Neural progenitor cell (in vitro differentiated cells): ENCODE measurements at regions not wholly inside any gene's neighbourhood (a gene's known extent, or its start where the extent isn't known, plus 50 kb on each side); places are given as distances from the start of the nearest gene placed in this dataset.

ENCODE experiments used
- DNase-seq: peaks from one replicate; pipeline ENCODE4 v3.0.0-alpha.2; 2016; ENCODE audit warnings: low spot score
- H2AFZ ChIP-seq: fragments of 200-600 bp; sonication (generic); replicated peaks from 2 replicates; pipeline ENCODE4 v1.6.1; 2016; ENCODE audit warnings: antibody characterized with exemption
- H3F3A ChIP-seq: fragments of 200-600 bp; sonication (generic); 2 replicates; pipeline ENCODE4 v1.6.1; 2016; ENCODE audit warnings: antibody characterized with exemption, low read depth
- H3K27ac ChIP-seq: fragments of 200-600 bp; sonication (generic); 2 replicates; pipeline ENCODE4 v1.5.1; 2016; ENCODE audit warnings: mild to moderate bottlenecking
- H3K27me3 ChIP-seq: fragments of 200-600 bp; sonication (generic); 2 replicates; pipeline ENCODE4 v1.6.1; 2016; ENCODE audit warnings: mild to moderate bottlenecking, moderate library complexity
- H3K36me3 ChIP-seq: fragments of 200-600 bp; sonication (generic); 2 replicates; pipeline ENCODE4 v1.5.1; 2016
- H3K4me1 ChIP-seq: fragments of 200-600 bp; sonication (generic); 2 replicates; pipeline ENCODE4 v1.6.1; 2016; ENCODE audit warnings: mixed run types
- H3K4me2 ChIP-seq: fragments of 200-600 bp; sonication (generic); 2 replicates; pipeline ENCODE4 v1.6.1; 2016
- H3K4me3 ChIP-seq: fragments of 200-600 bp; sonication (generic); 2 replicates; pipeline ENCODE4 v1.5.1; 2016
- H3K79me2 ChIP-seq: fragments of 200-600 bp; sonication (generic); 2 replicates; pipeline ENCODE4 v1.6.1; 2016; ENCODE audit warnings: low read depth
- H3K9ac ChIP-seq: fragments of 200-600 bp; sonication (generic); 2 replicates; pipeline ENCODE4 v1.6.1; 2016
- H3K9me3 ChIP-seq: fragments of 200-600 bp; sonication (generic); 2 replicates; pipeline ENCODE4 v1.5.1; 2016; ENCODE audit warnings: low read depth
- H4K20me1 ChIP-seq: fragments of 200-600 bp; sonication (generic); 2 replicates; pipeline ENCODE4 v1.6.1; 2016; ENCODE audit warnings: low read depth
- H3K27ac Mint-ChIP-seq: 3 replicates; pipeline ENCODE4 v1.8.0; 2021; ENCODE audit warnings: mixed read lengths
- H3K27me3 Mint-ChIP-seq: 2 replicates; pipeline ENCODE4 v1.8.0; 2022; ENCODE audit warnings: low read depth, mild to moderate bottlenecking, inconsistent platforms, moderate library complexity, mixed read lengths; ENCODE audit not compliant: insufficient read depth
- H3K36me3 Mint-ChIP-seq: 3 replicates; pipeline ENCODE4 v1.8.0; 2021; ENCODE audit warnings: mixed read lengths
- H3K4me1 Mint-ChIP-seq: 3 replicates; pipeline ENCODE4 v1.8.0; 2021; ENCODE audit warnings: mixed read lengths
- H3K4me3 Mint-ChIP-seq: 3 replicates; pipeline ENCODE4 v1.8.0; 2021; ENCODE audit warnings: mild to moderate bottlenecking, moderate library complexity, mixed read lengths
- H3K9me3 Mint-ChIP-seq: 3 replicates; pipeline ENCODE4 v1.8.0; 2020; ENCODE audit warnings: mixed read lengths
- EZH2 ChIP-seq: fragments of 200-600 bp; sonication (generic); IDR thresholded peaks from 2 replicates; pipeline ENCODE4 v1.6.1; 2017; ENCODE audit warnings: antibody characterized with exemption, mild to moderate bottlenecking, moderate library complexity
- EZH2phosphoT487 ChIP-seq: fragments of 200-600 bp; sonication (generic); IDR thresholded peaks from 2 replicates; pipeline ENCODE4 v1.6.1; 2017; ENCODE audit warnings: antibody characterized with exemption
- TF ChIP-seq, protein P1 (sequence below): fragments of 200-600 bp; sonication (generic); IDR thresholded peaks from 2 replicates; pipeline ENCODE4 v1.5.1; 2017; ENCODE audit warnings: antibody characterized with exemption, mild to moderate bottlenecking

DNA sequence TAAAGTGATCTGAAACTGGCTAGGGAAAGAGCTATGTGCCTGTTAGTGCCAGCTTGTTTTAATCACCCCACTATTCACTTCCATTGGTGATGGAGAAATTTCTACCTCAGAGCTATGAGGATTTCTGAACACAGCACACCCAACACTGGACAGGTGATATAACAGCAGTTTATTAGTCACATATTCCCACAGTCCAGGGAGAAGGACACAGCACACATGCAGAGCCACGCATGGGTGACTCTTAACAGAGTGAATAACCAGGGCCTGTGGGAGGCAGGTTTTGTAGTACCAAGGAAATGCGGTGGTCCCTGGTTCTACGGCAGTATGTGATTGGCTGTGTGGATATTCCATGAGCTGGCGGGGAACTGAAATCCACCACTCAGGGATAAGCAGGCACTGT is 455.1 kb downstream of the BTG1 start:
- no peak overlapping the region for H3K4me3 Mint-ChIP-seq
- no peak for DNase-seq
- H3K9me3 ChIP-seq = no peaks in the 10 kb centered on the region

DNA sequence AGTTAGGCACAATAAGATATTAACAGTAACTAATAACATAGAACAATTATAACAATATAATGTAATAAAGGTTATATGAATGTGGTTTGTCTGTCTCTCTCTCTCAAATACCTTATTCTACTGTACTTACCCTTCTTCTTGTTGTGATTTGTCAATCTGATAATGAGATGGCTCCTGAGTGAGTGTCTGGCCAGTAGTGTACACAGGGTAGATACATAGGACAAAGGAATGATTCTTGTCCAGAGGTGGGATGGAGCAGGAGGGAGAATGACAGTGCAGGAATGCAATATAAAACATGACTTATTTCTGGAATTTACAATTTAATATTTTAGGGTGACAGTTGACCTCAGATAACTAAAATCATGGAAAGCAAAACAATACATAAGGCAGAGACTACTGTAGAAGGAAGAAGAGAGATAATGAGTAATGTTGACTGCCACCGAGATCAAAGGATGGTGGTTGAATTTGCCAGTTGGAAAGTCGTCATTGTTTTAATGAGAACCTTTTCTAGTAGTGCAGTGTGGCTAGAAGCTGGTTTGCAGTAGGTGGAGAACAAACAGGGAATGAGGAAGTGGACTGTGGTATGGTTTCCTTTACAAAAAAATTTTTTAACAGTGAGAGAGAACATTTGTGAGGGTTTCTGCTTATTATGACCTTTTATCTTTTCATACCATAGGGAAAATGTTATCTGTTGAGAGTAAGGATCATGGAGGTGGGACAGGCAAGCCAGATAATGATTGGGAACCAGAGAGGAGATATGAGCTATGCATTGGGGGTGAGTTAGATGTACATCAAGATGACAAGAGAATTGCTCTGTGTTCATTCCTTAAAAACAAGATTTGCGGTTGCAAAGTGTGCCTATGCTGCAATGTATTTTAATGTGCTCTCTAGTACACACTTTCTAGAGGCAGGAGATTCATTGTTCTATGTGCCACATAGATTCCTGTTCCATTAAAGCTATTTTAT is 458.3 kb downstream of the BTG1 start:
- no peaks in the 10 kb centered on the region for H3K36me3 ChIP-seq
- no peak overlapping the region for H2AFZ ChIP-seq
- no peak for DNase-seq
- H4K20me1 ChIP-seq = no peaks in the 10 kb centered on the region
- H3K27me3 ChIP-seq = no peaks in the 10 kb centered on the region
- no peaks in the 10 kb centered on the region for H3K27me3 Mint-ChIP-seq
- H3K27ac Mint-ChIP-seq = no peak overlapping the region
- no peaks in the 10 kb centered on the region for H3K79me2 ChIP-seq
- TF ChIP-seq, protein P1, sequence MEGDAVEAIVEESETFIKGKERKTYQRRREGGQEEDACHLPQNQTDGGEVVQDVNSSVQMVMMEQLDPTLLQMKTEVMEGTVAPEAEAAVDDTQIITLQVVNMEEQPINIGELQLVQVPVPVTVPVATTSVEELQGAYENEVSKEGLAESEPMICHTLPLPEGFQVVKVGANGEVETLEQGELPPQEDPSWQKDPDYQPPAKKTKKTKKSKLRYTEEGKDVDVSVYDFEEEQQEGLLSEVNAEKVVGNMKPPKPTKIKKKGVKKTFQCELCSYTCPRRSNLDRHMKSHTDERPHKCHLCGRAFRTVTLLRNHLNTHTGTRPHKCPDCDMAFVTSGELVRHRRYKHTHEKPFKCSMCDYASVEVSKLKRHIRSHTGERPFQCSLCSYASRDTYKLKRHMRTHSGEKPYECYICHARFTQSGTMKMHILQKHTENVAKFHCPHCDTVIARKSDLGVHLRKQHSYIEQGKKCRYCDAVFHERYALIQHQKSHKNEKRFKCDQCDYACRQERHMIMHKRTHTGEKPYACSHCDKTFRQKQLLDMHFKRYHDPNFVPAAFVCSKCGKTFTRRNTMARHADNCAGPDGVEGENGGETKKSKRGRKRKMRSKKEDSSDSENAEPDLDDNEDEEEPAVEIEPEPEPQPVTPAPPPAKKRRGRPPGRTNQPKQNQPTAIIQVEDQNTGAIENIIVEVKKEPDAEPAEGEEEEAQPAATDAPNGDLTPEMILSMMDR = no peak
- no peak for TF ChIP-seq EZH2phosphoT487
- TF ChIP-seq EZH2 = no peak
- H3K27ac ChIP-seq = no peak overlapping the region
- no peaks in the 10 kb centered on the region for H3F3A ChIP-seq
- H3K4me1 Mint-ChIP-seq = peaks cover 5% of the 10 kb centered on the region
- peaks cover 3% of the 10 kb centered on the region for H3K9me3 ChIP-seq
- no peaks in the 10 kb centered on the region for H3K36me3 Mint-ChIP-seq
- no peak overlapping the region for H3K9ac ChIP-seq
- no peak overlapping the region for H3K4me3 Mint-ChIP-seq
- H3K4me2 ChIP-seq = no peak overlapping the region
- no peaks in the 10 kb centered on the region for H3K4me1 ChIP-seq
- H3K9me3 Mint-ChIP-seq = no peaks in the 10 kb centered on the region
- H3K4me3 ChIP-seq = no peak overlapping the region

More for the DNA sequence above, 455.1 kb downstream of the BTG1 start:
- H3K36me3 Mint-ChIP-seq = no peaks in the 10 kb centered on the region
- Histone ChIP-seq H3K4me2 (no peak overlapping the region), H3K9ac (no peak overlapping the region), H3K79me2 (no peaks in the 10 kb centered on the region), H3K4me3 (no peak overlapping the region), H3K27me3 (no peaks in the 10 kb centered on the region), H3K36me3 (no peaks in the 10 kb centered on the region), H3K4me1 (no peaks in the 10 kb centered on the region), H2AFZ (no peak overlapping the region), H4K20me1 (no peaks in the 10 kb centered on the region), H3K27ac (no peak overlapping the region), H3F3A (no peaks in the 10 kb centered on the region)
- peaks cover 5% of the 10 kb centered on the region for H3K4me1 Mint-ChIP-seq
- TF ChIP-seq, protein P1 = no peak
- TF ChIP-seq EZH2phosphoT487 = no peak
- no peak for TF ChIP-seq EZH2
- H3K9me3 Mint-ChIP-seq = no peaks in the 10 kb centered on the region
- no peak overlapping the region for H3K27ac Mint-ChIP-seq
- H3K27me3 Mint-ChIP-seq = no peaks in the 10 kb centered on the region

DNA sequence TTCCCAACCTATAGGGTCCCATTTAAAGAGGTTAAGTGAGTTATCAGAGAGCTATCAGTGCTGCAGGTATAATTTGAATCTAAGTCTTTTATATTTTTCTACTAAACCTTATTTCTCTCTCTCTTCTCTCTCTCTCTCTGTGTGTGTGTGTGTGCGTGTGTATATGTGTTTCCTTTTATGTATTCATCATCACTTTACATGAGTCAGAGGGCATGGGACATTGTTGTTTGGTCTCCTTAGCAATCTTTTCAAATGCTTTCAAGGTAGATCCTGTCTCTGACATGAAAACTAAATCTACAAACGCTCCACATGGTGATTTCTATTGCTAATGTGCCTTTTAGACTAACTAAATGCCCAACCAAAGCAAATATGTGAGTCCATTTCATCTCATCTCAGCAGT is 459.7 kb downstream of the BTG1 start:
- Mint-ChIP-seq H3K36me3 (no peaks in the 10 kb centered on the region), H3K9me3 (no peaks in the 10 kb centered on the region), H3K4me3 (no peak overlapping the region), H3K27ac (no peak overlapping the region), H3K4me1 (peaks cover 5% of the 10 kb centered on the region), H3K27me3 (no peaks in the 10 kb centered on the region)
- no peak overlapping the region for H2AFZ ChIP-seq
- no peaks in the 10 kb centered on the region for H3F3A ChIP-seq
- H3K9me3 ChIP-seq = peaks cover 3% of the 10 kb centered on the region
- H4K20me1 ChIP-seq = no peaks in the 10 kb centered on the region
- H3K4me3 ChIP-seq = no peak overlapping the region
- H3K79me2 ChIP-seq = no peaks in the 10 kb centered on the region
- no peak overlapping the region for H3K4me2 ChIP-seq
- H3K4me1 ChIP-seq = no peaks in the 10 kb centered on the region
- H3K9ac ChIP-seq = no peak overlapping the region
- TF ChIP-seq EZH2phosphoT487 (no peak), EZH2 (no peak)
- TF ChIP-seq, protein P1 = no peak
- no peaks in the 10 kb centered on the region for H3K36me3 ChIP-seq
- DNase-seq = no peak
- H3K27me3 ChIP-seq = no peaks in the 10 kb centered on the region
- H3K27ac ChIP-seq = no peak overlapping the region
